Heart right ventricle (tissue), 16 donors: ENCODE measurements at regions not wholly inside any gene's neighbourhood (a gene's known extent, or its start where the extent isn't known, plus 50 kb on each side); places are given as distances from the start of the nearest gene placed in this dataset.

Experiments used
- ATAC-seq, 8 donors: fragments of 200-7000 bp; cut with Tn5 transposase; one replicate each; pipeline ENCODE4 v1.9.1; 2020; ENCODE audit warnings: mild to moderate bottlenecking in 8 of 8, moderate library complexity in 8 of 8, moderate number of reproducible peaks in 1 of 8
- DNase-seq, 2 donors: peaks; one replicate each; pipeline ENCODE4 v3.0.0-alpha.2; 2020
- H3K27ac ChIP-seq, 10 donors: fragments of 200-600 bp; sonication (generic) in 2 of 10; one replicate each; pipeline versions ENCODE4 v1.5.0 to v1.8.0; 2020 to 2022; ENCODE audit warnings: mild to moderate bottlenecking in 3 of 10
- H3K27me3 ChIP-seq, 7 donors: fragments of 200-600 bp; one replicate each; pipeline ENCODE4 v1.8.0; 2021 to 2022; ENCODE audit warnings: mild to moderate bottlenecking in 2 of 7
- H3K36me3 ChIP-seq, 9 donors: fragments of 200-600 bp; sonication (generic) in 1 of 9; one replicate each; pipeline versions ENCODE4 v1.5.0 to v1.8.0; 2020 to 2022; ENCODE audit warnings: mild to moderate bottlenecking in 2 of 9
- H3K4me1 ChIP-seq, 9 donors: fragments of 200-600 bp; sonication (generic) in 1 of 9; one replicate each; pipeline versions ENCODE4 v1.5.0 to v1.8.0; 2020 to 2022; ENCODE audit warnings: mild to moderate bottlenecking in 4 of 9
- H3K4me3 ChIP-seq, 10 donors: fragments of 200-600 bp; sonication (generic) in 2 of 10; one replicate each; pipeline versions ENCODE4 v1.5.0 to v1.8.0; 2020 to 2022; ENCODE audit warnings: mild to moderate bottlenecking in 7 of 10, moderate library complexity in 2 of 10
- H3K9me3 ChIP-seq, 11 donors: fragments of 200-600 bp in 10 of 11; sonication (generic) in 2 of 11; one replicate each; pipeline versions ENCODE4 v1.5.0 to v1.8.0; 2013 to 2022; ENCODE audit warnings: mild to moderate bottlenecking in 2 of 11, control low read depth in 1 of 11, moderate library complexity in 1 of 11
- WGBS, 2 donors: extraction: QIAGEN DNeasy Blood & Tissue Kit; methylation state at CpG; one replicate each; pipeline ENCODE4 v1.1.7; 2013; ENCODE audit warnings: inconsistent platforms in 1 of 2; 5-methylcytosine and 5-hydroxymethylcytosine counted together
- intact Hi-C, 10 donors: fragments of 100-400 bp; cut with DNase I; formaldehyde crosslinking; loops; one replicate each; pipeline versions ENCODE4 v1.11.1 to v1.14.2; 2022
- TF ChIP-seq, protein P1 (sequence below), 9 donors: fragments of 200-600 bp; sonication (generic) in 2 of 9; IDR thresholded peaks; one replicate each; pipeline versions ENCODE4 v1.5.0 to v1.8.0; 2021 to 2022; ENCODE audit warnings: antibody characterized with exemption in 9 of 9, mild to moderate bottlenecking in 5 of 9, moderate library complexity in 1 of 9
- donor health status: Arrhythmogenic right ventricular cardiomyopathy.
- donor health status: ischemic (EF 13 %, LVEDD 7.1; RV severe dilation, severe dysfunction).
- donor health status: healthy with polysubstance abuse.
- donor health status: DM: no; HTN: yes; CAD: no.
- donor health status: DM: no; HTN: no; CAD: no.
- donor health status: ischemic (EF 25% LVEDD 6.9; RV normal size, moderate dysfunction).
- donor health status: ischemic (EF 25% LVEDD 5.7; RV mildly dilated, moderate dysfunction).
- donor health status: healthy.
- donor health status: DM: yes; HTN: yes; CAD: no.
- donor health status: Ischemic cardiomyopathy.
- donor health status: ischemic (EF 35%, LVEDD 5.7; RV mildly dilated, moderate dysfunction).
- donor health status: nonischemic (EF 11% LVEDD 7.7; RV severe dilation, severe dysfunction).
- donor health status: DM: yes; HTN: yes; CAD: no.
- donor health status: PGD.
- donor health status: ischemic (EF 29% LVEDD 5.4; RV normal size, mild dysfunction).
- donor health status: nonischemic (EF 23%, LVEDD 6.1; RV moderate dilation, normal function).

DNA sequence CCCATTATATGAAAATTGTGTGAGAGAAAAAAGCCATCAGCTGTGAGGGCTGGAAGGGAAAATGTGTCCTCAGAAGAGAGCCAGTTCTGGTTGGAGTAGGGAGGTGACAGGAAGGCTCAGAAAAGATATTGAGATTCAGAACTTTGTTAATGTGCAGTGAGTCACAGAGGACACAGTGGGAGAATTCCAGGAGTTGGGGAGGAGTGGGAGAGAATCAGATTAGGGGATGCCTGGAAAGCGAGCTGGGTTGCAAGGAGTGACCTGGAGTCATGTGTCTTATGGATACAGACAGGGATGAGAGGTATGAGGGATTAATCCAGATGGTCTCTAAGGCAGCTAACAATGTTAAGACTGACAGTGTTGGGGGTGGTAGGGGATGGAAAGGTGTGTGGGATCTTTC lies 67.5 kb downstream of the CHST2 start:
- no peak for DNase-seq
- Histone ChIP-seq H3K4me1 (no peaks in the 10 kb centered on the region), H3K36me3 (no peaks in the 10 kb centered on the region), H3K4me3 (no peak overlapping the region), H3K27ac (no peak overlapping the region), H3K9me3 (peaks cover 0 to 1% (median 0%) of the 10 kb centered on the region in 11 donors), H3K27me3 (no peaks in the 10 kb centered on the region)
- WGBS, 2 donors = 65 to 74% methylated on average over 1 of the region's 1 CpG
- no peak for ATAC-seq
- intact Hi-C loops = no loop called here
- TF ChIP-seq, protein P1, sequence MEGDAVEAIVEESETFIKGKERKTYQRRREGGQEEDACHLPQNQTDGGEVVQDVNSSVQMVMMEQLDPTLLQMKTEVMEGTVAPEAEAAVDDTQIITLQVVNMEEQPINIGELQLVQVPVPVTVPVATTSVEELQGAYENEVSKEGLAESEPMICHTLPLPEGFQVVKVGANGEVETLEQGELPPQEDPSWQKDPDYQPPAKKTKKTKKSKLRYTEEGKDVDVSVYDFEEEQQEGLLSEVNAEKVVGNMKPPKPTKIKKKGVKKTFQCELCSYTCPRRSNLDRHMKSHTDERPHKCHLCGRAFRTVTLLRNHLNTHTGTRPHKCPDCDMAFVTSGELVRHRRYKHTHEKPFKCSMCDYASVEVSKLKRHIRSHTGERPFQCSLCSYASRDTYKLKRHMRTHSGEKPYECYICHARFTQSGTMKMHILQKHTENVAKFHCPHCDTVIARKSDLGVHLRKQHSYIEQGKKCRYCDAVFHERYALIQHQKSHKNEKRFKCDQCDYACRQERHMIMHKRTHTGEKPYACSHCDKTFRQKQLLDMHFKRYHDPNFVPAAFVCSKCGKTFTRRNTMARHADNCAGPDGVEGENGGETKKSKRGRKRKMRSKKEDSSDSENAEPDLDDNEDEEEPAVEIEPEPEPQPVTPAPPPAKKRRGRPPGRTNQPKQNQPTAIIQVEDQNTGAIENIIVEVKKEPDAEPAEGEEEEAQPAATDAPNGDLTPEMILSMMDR (IDR thresholded peaks at IDR 0.05) = no peak

DNA sequence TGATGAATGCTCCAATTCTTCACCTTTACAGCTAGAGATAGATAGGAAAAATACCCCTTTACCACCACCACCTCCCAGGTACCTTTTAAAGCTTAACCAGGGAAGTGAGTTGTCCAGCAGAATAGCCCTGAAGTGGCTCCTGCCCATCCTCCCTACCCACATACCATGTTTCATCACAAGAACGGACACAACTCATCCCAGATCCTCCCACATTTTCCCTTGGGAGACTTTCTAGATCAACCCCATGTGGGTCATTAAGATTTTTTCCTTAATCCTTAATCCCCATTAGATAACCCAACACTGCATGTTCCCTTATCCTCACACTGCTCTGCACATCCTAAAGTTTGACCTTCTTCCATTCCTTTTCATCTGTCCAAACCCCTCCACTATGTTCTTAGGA lies 69.3 kb downstream of the CHST2 start:
- intact Hi-C loops = no loop called here
- ATAC-seq = no peak
- no peaks in the 10 kb centered on the region for H3K36me3 ChIP-seq

DNA sequence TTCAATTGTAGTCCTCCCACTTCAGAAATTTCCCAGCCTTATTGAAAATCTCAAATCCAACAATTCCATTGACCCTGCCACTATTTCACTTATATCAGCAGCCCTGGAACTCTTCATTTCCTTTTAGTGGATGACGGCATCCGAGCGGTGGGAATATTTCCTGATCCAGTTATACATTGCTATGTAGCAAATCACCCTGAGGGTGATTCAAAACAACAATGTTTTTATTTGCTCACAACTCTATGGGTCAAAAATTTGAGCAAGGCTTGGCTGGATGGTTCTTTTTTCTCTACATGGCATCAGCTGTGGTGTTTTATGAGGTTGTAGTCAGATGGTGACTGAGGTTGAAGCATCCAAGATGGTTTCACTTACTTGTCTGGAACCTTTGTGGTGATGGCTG lies 70.5 kb downstream of the CHST2 start:
- H3K4me3 ChIP-seq = no peak overlapping the region
- DNase-seq (no peak), ATAC-seq (no peak)
- H3K9me3 ChIP-seq = peaks cover 0 to 6% (median 0%) of the 10 kb centered on the region in 11 donors
- H3K36me3 ChIP-seq = no peaks in the 10 kb centered on the region
- no peaks in the 10 kb centered on the region for H3K4me1 ChIP-seq
- intact Hi-C loops = no loop called here
- H3K27me3 ChIP-seq = no peaks in the 10 kb centered on the region
- H3K27ac ChIP-seq = no peak overlapping the region
- WGBS, 2 donors = 70 to 74% methylated on average over 3 of the region's 3 CpGs
- TF ChIP-seq, protein P1 (IDR thresholded peaks at IDR 0.05) = no peak

More for the DNA sequence above, 69.3 kb downstream of the CHST2 start:
- TF ChIP-seq, protein P1 (IDR thresholded peaks at IDR 0.05) = no peak
- Histone ChIP-seq H3K4me1 (no peaks in the 10 kb centered on the region), H3K27me3 (no peaks in the 10 kb centered on the region), H3K9me3 (peaks cover 0 to 6% (median 0%) of the 10 kb centered on the region in 11 donors), H3K27ac (no peak overlapping the region), H3K4me3 (no peak overlapping the region)
- WGBS, 2 donors = 74 to 96% methylated on average over 1 of the region's 1 CpG
- DNase-seq = no peak

DNA sequence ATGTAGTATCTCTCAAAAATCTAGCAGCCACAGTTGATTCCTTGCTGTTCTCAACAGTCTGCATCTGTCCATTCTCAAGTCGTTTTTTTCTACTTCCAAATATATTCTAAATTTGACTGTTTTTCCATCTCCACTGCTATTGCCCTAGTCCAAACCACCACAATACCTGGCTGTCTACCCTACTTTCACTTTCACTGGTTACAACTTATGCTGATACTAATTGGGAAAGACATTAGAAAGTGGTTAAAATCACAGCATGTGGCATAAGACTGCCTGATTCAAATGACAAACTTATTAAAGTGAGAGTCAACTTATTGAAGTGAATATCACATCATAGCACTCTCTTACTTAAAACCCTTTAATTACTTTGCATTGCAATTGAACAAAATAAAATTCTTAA lies 72.6 kb downstream of the CHST2 start:
- DNase-seq (no peak), ATAC-seq (no peak)
- TF ChIP-seq, protein P1 (IDR thresholded peaks at IDR 0.05) = no peak
- no peak overlapping the region for H3K4me3 ChIP-seq
- H3K9me3 ChIP-seq = peaks cover 0 to 11% (median 0%) of the 10 kb centered on the region in 11 donors
- intact Hi-C loops = no loop called here
- H3K27ac ChIP-seq = no peak overlapping the region
- H3K27me3 ChIP-seq = no peaks in the 10 kb centered on the region
- 62 to 83% methylated on average over 1 of the region's 1 CpG for WGBS, 2 donors
- H3K36me3 ChIP-seq = no peaks in the 10 kb centered on the region
- no peaks in the 10 kb centered on the region for H3K4me1 ChIP-seq
